H1 (cell line): ENCODE measurements at regions not wholly inside any gene's neighbourhood (a gene's known extent, or its start where the extent isn't known, plus 50 kb on each side); places are given as distances from the start of the nearest gene placed in this dataset.

Experiments used
- CTCF ChIA-PET: fragments of 300-600 bp; sonication (Branson Sonifier 250); formaldehyde crosslinking; loops from one replicate; lab custom pipeline; 2021; ENCODE audit not compliant: partially characterized antibody; lab: Charles Lee
- POLR2A ChIA-PET: fragments of 300-600 bp; sonication (Branson Sonifier 250); formaldehyde crosslinking; loops from one replicate; lab custom pipeline; 2021; ENCODE audit warnings: inconsistent platforms; ENCODE audit not compliant: partially characterized antibody; lab: Charles Lee
- DNase-seq, 2 experiments: peaks; one replicate each; pipeline versions ENCODE4 v3.0.0 to v3.0.0-alpha.2; 2010 to 2022; ENCODE audit warnings: low spot score in 2 of 2, low read depth in 1 of 2, mixed read lengths in 1 of 2
- FAIRE-seq: peaks from 2 replicates; lab custom pipeline; 2011; peaks lifted over from hg19 to GRCh38; lab: Jason Lieb, UNC
- H2AFZ ChIP-seq: 2 replicates; pipeline ENCODE4 v1.8.1; 2012; ENCODE audit warnings: low read length, inconsistent platforms
- H2AK5ac ChIP-seq: 2 replicates; pipeline ENCODE4 v1.6.1; 2013; ENCODE audit warnings: low read depth, low read length
- H2BK120ac ChIP-seq: replicated peaks from 2 replicates; pipeline ENCODE3; 2013; ENCODE audit warnings: low read depth, low read length, inconsistent platforms
- H2BK12ac ChIP-seq: 2 replicates; pipeline ENCODE4 v1.6.1; 2013; ENCODE audit warnings: low read depth, low read length
- H2BK15ac ChIP-seq: 2 replicates; pipeline ENCODE4 v1.6.1; 2013; ENCODE audit warnings: low read length
- H2BK20ac ChIP-seq: 2 replicates; pipeline ENCODE4 v1.6.1; 2013; ENCODE audit warnings: low read length
- H2BK5ac ChIP-seq: 2 replicates; pipeline ENCODE4 v1.6.1; 2013; ENCODE audit warnings: low read depth, low read length
- H3K14ac ChIP-seq: 2 replicates; pipeline ENCODE4 v1.6.1; 2013; ENCODE audit warnings: inconsistent platforms; ENCODE audit not compliant: insufficient read length
- H3K18ac ChIP-seq: 2 replicates; pipeline ENCODE4 v1.6.1; 2013; ENCODE audit warnings: low read length; ENCODE audit errors: extremely low read depth
- H3K23ac ChIP-seq: 2 replicates; pipeline ENCODE4 v1.6.1; 2013; ENCODE audit warnings: inconsistent platforms; ENCODE audit not compliant: insufficient read length
- H3K23me2 ChIP-seq: 2 replicates; pipeline ENCODE4 v1.6.1; 2013; ENCODE audit warnings: low read depth, low read length
- H3K27ac ChIP-seq: 2 replicates; pipeline ENCODE4 v1.6.1; 2011; ENCODE audit warnings: low read depth, low read length, inconsistent platforms
- H3K27me3 ChIP-seq, 4 experiments: replicated peaks in 1 of 4; 1 replicate in 1 of 4; 2 replicates in 3 of 4; pipeline versions ENCODE4 v1.6.1 to v1.8.1; 2011 to 2013; ENCODE audit warnings: low read length in 3 of 4, mild to moderate bottlenecking in 3 of 4, inconsistent platforms in 2 of 4, mixed read lengths in 2 of 4, moderate library complexity in 1 of 4; ENCODE audit not compliant: control insufficient read depth in 3 of 4, insufficient read depth in 3 of 4; ENCODE audit errors: extremely low read depth in 1 of 4
- H3K36me3 ChIP-seq, 4 experiments: 2 replicates each; pipeline versions ENCODE4 v1.6.1 to v1.8.1; 2011 to 2013; ENCODE audit warnings: mild to moderate bottlenecking in 4 of 4, low read length in 3 of 4, moderate library complexity in 2 of 4, control low read depth in 1 of 4, inconsistent platforms in 1 of 4; ENCODE audit not compliant: insufficient read depth in 4 of 4, control insufficient read depth in 2 of 4
- H3K4ac ChIP-seq: replicated peaks from 2 replicates; pipeline ENCODE3; 2013; ENCODE audit warnings: low read length, low read depth, mixed read lengths, inconsistent platforms; ENCODE audit not compliant: insufficient read length
- H3K4me1 ChIP-seq, 4 experiments: replicated peaks in 1 of 4; 1 replicate in 1 of 4; 2 replicates in 3 of 4; pipeline versions ENCODE4 v1.6.1 to v1.8.1; 2011 to 2013; ENCODE audit warnings: low read length in 3 of 4, inconsistent platforms in 2 of 4, mixed read lengths in 1 of 4; ENCODE audit not compliant: insufficient read depth in 4 of 4, control insufficient read depth in 3 of 4
- H3K4me2 ChIP-seq, 2 experiments: 2 replicates each; pipeline versions ENCODE4 v1.6.1 to v1.8.1; 2011 to 2013; ENCODE audit warnings: low read depth in 2 of 2, low read length in 2 of 2, control low read depth in 1 of 2, inconsistent platforms in 1 of 2, mild to moderate bottlenecking in 1 of 2; ENCODE audit not compliant: insufficient read depth in 1 of 2
- H3K4me3 ChIP-seq, 4 experiments: fragments of 200-600, 300-600 bp in 1 of 4; sonication (generic), shearing (Covaris generic), sonication (Bioruptor Twin) in 1 of 4; 2 replicates each; pipeline versions ENCODE4 v1.5.1 to v1.8.1; 2011 to 2016; ENCODE audit warnings: low read length in 4 of 4, low read depth in 3 of 4, control low read depth in 2 of 4, inconsistent platforms in 2 of 4, mild to moderate bottlenecking in 2 of 4, mixed read lengths in 1 of 4, moderate library complexity in 1 of 4; ENCODE audit not compliant: insufficient read depth in 2 of 4; ENCODE audit errors: extremely low read depth in 1 of 4
- H3K56ac ChIP-seq: replicated peaks from 2 replicates; pipeline ENCODE3; 2013; ENCODE audit warnings: low read depth, mild to moderate bottlenecking, mixed read lengths, low read length, inconsistent platforms; ENCODE audit not compliant: insufficient read length
- H3K79me1 ChIP-seq: 2 replicates; pipeline ENCODE4 v1.6.1; 2013; ENCODE audit warnings: low read depth, low read length, control low read depth
- H3K79me2 ChIP-seq, 2 experiments: 2 replicates each; pipeline versions ENCODE4 v1.6.1 to v1.8.1; 2012 to 2013; ENCODE audit warnings: low read length in 2 of 2, mild to moderate bottlenecking in 2 of 2, inconsistent platforms in 1 of 2; ENCODE audit not compliant: insufficient read depth in 2 of 2, control insufficient read depth in 1 of 2
- H3K9ac ChIP-seq, 4 experiments: replicated peaks in 1 of 4; 1 replicate in 1 of 4; 2 replicates in 3 of 4; pipeline versions ENCODE4 v1.6.1 to v1.8.1; 2011 to 2013; ENCODE audit warnings: low read depth in 3 of 4, low read length in 3 of 4, control low read depth in 2 of 4, mild to moderate bottlenecking in 2 of 4, moderate library complexity in 2 of 4, inconsistent platforms in 1 of 4; ENCODE audit errors: extremely low read depth in 1 of 4
- H3K9me3 ChIP-seq, 2 experiments: 2 replicates each; pipeline versions ENCODE4 v1.6.1 to v1.8.1; 2012 to 2013; ENCODE audit warnings: mild to moderate bottlenecking in 2 of 2, moderate library complexity in 2 of 2, control low read depth in 1 of 2, inconsistent platforms in 1 of 2, low read depth in 1 of 2, low read length in 1 of 2, mixed read lengths in 1 of 2; ENCODE audit not compliant: insufficient read depth in 2 of 2
- H4K20me1 ChIP-seq, 2 experiments: replicated peaks in 1 of 2; 2 replicates each; pipeline versions ENCODE3 to v1.8.1; 2011 to 2013; ENCODE audit warnings: inconsistent platforms in 2 of 2, low read length in 2 of 2, mild to moderate bottlenecking in 1 of 2; ENCODE audit not compliant: insufficient read depth in 2 of 2, control insufficient read depth in 1 of 2
- H4K5ac ChIP-seq: 2 replicates; pipeline ENCODE4 v1.6.1; 2013; ENCODE audit warnings: low read length, low read depth, mixed read lengths, inconsistent platforms; ENCODE audit not compliant: insufficient read length
- H4K8ac ChIP-seq: 2 replicates; pipeline ENCODE4 v1.8.0; 2013; ENCODE audit warnings: mild to moderate bottlenecking, moderate library complexity, low read length, inconsistent platforms; ENCODE audit not compliant: insufficient read depth; ENCODE audit errors: extremely low read depth
- H4K91ac ChIP-seq: replicated peaks from 2 replicates; pipeline ENCODE3; 2013; ENCODE audit warnings: low read length, mixed read lengths, inconsistent platforms; ENCODE audit not compliant: insufficient read length
- MAX ChIP-seq: IDR thresholded peaks from 2 replicates; pipeline ENCODE4 v1.6.1; 2012; ENCODE audit warnings: inconsistent platforms
- WGBS, 2 experiments: shearing (Covaris generic) in 1 of 2; methylation state at CpG; one replicate each; pipeline versions ENCODE4 v1.1.6 to v1.1.7; 2013 to 2015; ENCODE audit warnings: low lambda C conversion rate in 2 of 2, mixed read lengths in 2 of 2, inconsistent platforms in 1 of 2, low coverage in 1 of 2, missing lambda C conversion rate in 1 of 2; ENCODE audit not compliant: insufficient replicate concordance in 2 of 2, insufficient coverage in 1 of 2, insufficient read length in 1 of 2; ENCODE audit errors: extremely low coverage in 1 of 2, missing lambda C conversion rate in 1 of 2; 5-methylcytosine and 5-hydroxymethylcytosine counted together
- TF ChIP-seq, protein P1 (sequence below): IDR thresholded peaks from 2 replicates; pipeline ENCODE4 v1.6.1; 2011; ENCODE audit warnings: low read depth, mild to moderate bottlenecking, low read length; ENCODE audit not compliant: insufficient read depth

- no peaks in the 10 kb centered on the region for H3K79me1 ChIP-seq
- no peak overlapping the region for H3K56ac ChIP-seq
- H2BK15ac ChIP-seq: no peak overlapping the region
- CTCF ChIA-PET: interaction anchor here (1.1 kb wide), 1 partner anchor 430 kb away, joined by 4 read pairs; no protein-coding TSS in a partner anchor
- no peak overlapping the region for H3K9ac ChIP-seq
- H3K27ac ChIP-seq: no peak overlapping the region
- no peaks in the 10 kb centered on the region for H4K20me1 ChIP-seq
- H3K14ac ChIP-seq: no peak overlapping the region
- H4K91ac ChIP-seq: no peak overlapping the region
- no peak overlapping the region for H2BK12ac ChIP-seq
- no peak overlapping the region for H3K4me3 ChIP-seq
- peaks cover 8 to 29% (median 17%) of the 10 kb centered on the region in 4 experiments for H3K4me1 ChIP-seq
- H3K4ac ChIP-seq: no peak overlapping the region
- H2AK5ac ChIP-seq: no peak overlapping the region
- H3K4me2 ChIP-seq: no peak overlapping the region
- no peaks in the 10 kb centered on the region for H3K27me3 ChIP-seq
- DNase-seq (no peak), FAIRE-seq (no peak)
- H3K79me2 ChIP-seq: no peaks in the 10 kb centered on the region
- no peaks in the 10 kb centered on the region for H3K9me3 ChIP-seq
- no peak overlapping the region for H2BK20ac ChIP-seq
- WGBS, 2 experiments: 59% methylated on average over 5 of the region's 5 CpGs; no CpG with 5 or more reads in 1 of the 2 experiments
- TF ChIP-seq, protein P1, sequence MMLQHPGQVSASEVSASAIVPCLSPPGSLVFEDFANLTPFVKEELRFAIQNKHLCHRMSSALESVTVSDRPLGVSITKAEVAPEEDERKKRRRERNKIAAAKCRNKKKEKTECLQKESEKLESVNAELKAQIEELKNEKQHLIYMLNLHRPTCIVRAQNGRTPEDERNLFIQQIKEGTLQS: no peak
- TF ChIP-seq MAX: no peak
- no peak overlapping the region for H3K18ac ChIP-seq
- no peaks in the 10 kb centered on the region for H3K23me2 ChIP-seq
- no peak overlapping the region for H2BK120ac ChIP-seq
- H2BK5ac ChIP-seq: no peak overlapping the region
- H4K5ac ChIP-seq: no peak overlapping the region
- H2AFZ ChIP-seq: 0 out of 2 replicates have a peak overlapping the region, but pooled peaks have one; percentile 39
- H4K8ac ChIP-seq: no peak overlapping the region
- POLR2A ChIA-PET: no interaction called here
- H3K23ac ChIP-seq: no peak overlapping the region
- no peaks in the 10 kb centered on the region; a peak in 1 of 8 replicates for H3K36me3 ChIP-seq
Measured at GRCh38 chr21:35503671-35504070, 454.6 kb upstream of the RUNX1 start.
